ENCODE measurements at regions not wholly inside any gene's neighbourhood (a gene's known extent, or its start where the extent isn't known, plus 50 kb on each side); places are given as distances from the start of the nearest gene placed in this dataset.

DNA sequence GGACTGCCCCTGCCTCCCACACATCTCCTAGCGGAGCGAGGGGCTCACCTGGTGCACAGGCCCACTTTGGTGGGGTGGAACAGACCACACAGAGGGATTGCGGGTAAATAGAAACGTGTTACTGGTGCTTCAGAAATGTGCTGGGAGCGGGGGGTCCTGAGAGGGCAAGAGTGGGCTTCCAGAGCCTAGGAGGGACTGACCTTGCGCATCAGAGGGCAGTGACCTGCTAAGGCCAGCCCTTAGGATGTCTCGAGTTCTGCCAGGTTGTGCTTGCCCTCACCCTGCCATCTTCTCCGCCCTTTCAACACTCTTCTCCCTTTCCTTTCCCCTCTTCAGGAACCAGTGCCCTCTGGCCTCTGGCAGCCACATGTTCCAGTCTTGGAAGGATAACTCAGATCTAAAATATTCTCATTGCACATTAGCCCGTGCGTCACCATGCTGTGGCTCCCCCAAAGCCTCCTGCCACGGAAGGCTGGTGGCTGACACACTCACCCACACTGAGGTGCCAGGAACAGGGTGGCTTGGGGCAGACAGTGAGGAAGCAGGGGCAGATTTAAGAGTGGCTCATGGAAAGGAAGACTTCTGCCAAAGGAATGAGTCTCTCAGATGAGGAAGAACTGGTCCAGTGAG is 89.6 kb downstream of the MCFD2 start:
- TF ChIP-seq, protein P1, sequence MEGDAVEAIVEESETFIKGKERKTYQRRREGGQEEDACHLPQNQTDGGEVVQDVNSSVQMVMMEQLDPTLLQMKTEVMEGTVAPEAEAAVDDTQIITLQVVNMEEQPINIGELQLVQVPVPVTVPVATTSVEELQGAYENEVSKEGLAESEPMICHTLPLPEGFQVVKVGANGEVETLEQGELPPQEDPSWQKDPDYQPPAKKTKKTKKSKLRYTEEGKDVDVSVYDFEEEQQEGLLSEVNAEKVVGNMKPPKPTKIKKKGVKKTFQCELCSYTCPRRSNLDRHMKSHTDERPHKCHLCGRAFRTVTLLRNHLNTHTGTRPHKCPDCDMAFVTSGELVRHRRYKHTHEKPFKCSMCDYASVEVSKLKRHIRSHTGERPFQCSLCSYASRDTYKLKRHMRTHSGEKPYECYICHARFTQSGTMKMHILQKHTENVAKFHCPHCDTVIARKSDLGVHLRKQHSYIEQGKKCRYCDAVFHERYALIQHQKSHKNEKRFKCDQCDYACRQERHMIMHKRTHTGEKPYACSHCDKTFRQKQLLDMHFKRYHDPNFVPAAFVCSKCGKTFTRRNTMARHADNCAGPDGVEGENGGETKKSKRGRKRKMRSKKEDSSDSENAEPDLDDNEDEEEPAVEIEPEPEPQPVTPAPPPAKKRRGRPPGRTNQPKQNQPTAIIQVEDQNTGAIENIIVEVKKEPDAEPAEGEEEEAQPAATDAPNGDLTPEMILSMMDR (IDR thresholded peaks at IDR 0.05; ENCODE audit: extremely low read depth in 1 of 2, insufficient read depth in 1 of 2, low read depth in 1 of 2, low read length in 2 of 2), result no peak
- TF ChIP-seq EZH2 (IDR thresholded peaks at IDR 0.05; ENCODE audit: borderline replicate concordance, low read depth, low read length, severe bottlenecking) (no peak), POLR2A (IDR thresholded peaks at IDR 0.05; ENCODE audit: low read depth, low read length) (no peak), MYC (IDR thresholded peaks at IDR 0.05; ENCODE audit: low read depth, low read length) (no peak), POLR2AphosphoS5 (IDR thresholded peaks at IDR 0.05; ENCODE audit: insufficient read depth, low read depth, low read length) (no peak), JUN (IDR thresholded peaks at IDR 0.05; ENCODE audit: borderline replicate concordance, insufficient read depth, insufficient read length, low read depth) (no peak), GATA2 (IDR thresholded peaks at IDR 0.05; ENCODE audit: insufficient read depth, insufficient read length, low read depth, low read length) (no peak)
- TF ChIP-seq, protein P2, sequence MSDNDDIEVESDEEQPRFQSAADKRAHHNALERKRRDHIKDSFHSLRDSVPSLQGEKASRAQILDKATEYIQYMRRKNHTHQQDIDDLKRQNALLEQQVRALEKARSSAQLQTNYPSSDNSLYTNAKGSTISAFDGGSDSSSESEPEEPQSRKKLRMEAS (IDR thresholded peaks at IDR 0.05; ENCODE audit: insufficient read depth, insufficient read length), result no peak
